ENCODE measurements at regions not wholly inside any gene's neighbourhood (a gene's known extent, or its start where the extent isn't known, plus 50 kb on each side); places are given as distances from the start of the nearest gene placed in this dataset.

DNA sequence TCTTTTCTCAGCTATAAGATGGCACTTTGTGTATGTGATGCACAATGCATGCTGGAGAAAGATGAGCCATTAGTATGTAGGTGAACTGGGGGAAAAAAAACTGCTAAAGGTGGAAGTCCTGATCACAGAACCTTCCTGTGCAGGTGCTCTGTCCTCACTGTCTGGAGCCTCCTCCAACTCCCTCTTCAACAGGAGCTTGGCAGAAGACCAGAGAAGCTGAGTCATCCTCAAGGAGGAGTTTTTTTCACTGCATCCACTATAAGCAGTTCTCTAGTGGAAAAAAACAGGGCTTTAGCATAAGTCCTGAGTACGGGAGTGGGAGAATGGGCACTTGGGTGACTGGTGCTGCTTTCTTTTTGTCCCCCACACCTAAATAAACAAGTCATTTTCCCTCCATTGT lies 168.4 kb upstream of the CADPS start:
- no TSS peak for BruUV-seq (replicated peaks)
- Histone ChIP-seq H3K4me3 (ENCODE audit: low read length) (no peak overlapping the region), H4K20me1 (ENCODE audit: low read length) (no peaks in the 10 kb centered on the region), H3K9me2 (replicated peaks; ENCODE audit: low read length) (no peaks in the 10 kb centered on the region), H3K4me1 (ENCODE audit: insufficient read depth, low read length) (no peaks in the 10 kb centered on the region), H3K9ac (ENCODE audit: low read length) (no peak overlapping the region), H3K36me3 (ENCODE audit: low read depth, low read length) (no peaks in the 10 kb centered on the region), H3K9me3 (ENCODE audit: low read length) (peaks cover 21% of the 10 kb centered on the region), H3K27me3 (ENCODE audit: low read length) (no peaks in the 10 kb centered on the region), H3K4me2 (ENCODE audit: low read length) (no peak overlapping the region), H2AFZ (ENCODE audit: low read length) (no peak overlapping the region), H3K79me2 (ENCODE audit: low read length) (no peaks in the 10 kb centered on the region), H3F3A (ENCODE audit: low read length, unreplicated experiment) (no peaks in the 10 kb centered on the region), H3K27ac (ENCODE audit: low read length) (no peak overlapping the region)
- ATAC-seq (no peak), DNase-seq (peak; percentile 2)
- ChIA-PET CTCF (no interaction called here), POLR2A (ENCODE audit: unreplicated experiment) (no interaction called here)
- TF ChIP-seq EZH2 (IDR thresholded peaks at IDR 0.05; ENCODE audit: low read length, unreplicated experiment) (no peak), EZH2phosphoT487 (IDR thresholded peaks at IDR 0.05; ENCODE audit: borderline replicate concordance, low read length) (no peak), CTCF (conservative IDR thresholded peaks at IDR 0.05; ENCODE audit: low read depth, low read length) (no peak)
- intact Hi-C loops (cut with micrococcal nuclease), result no loop called here

- no peaks in the 10 kb centered on the region for H3K36me3 ChIP-seq (ENCODE audit: low read depth, low read length)
- intact Hi-C loops (cut with micrococcal nuclease), result no loop called here
- H3K27me3 ChIP-seq (ENCODE audit: low read length), result no peaks in the 10 kb centered on the region
- CTCF ChIA-PET, result no interaction called here
- no peaks in the 10 kb centered on the region for H3K79me2 ChIP-seq (ENCODE audit: low read length)
- no peaks in the 10 kb centered on the region for H4K20me1 ChIP-seq (ENCODE audit: low read length)
- no peak for ATAC-seq
- H3K9me3 ChIP-seq (ENCODE audit: low read length), result peaks cover 25% of the 10 kb centered on the region
- TF ChIP-seq CTCF (conservative IDR thresholded peaks at IDR 0.05; ENCODE audit: low read depth, low read length), result no peak
- no peak for TF ChIP-seq EZH2phosphoT487 (IDR thresholded peaks at IDR 0.05; ENCODE audit: borderline replicate concordance, low read length)
- no peak for TF ChIP-seq EZH2 (IDR thresholded peaks at IDR 0.05; ENCODE audit: low read length, unreplicated experiment)
- no peak overlapping the region for H3K4me3 ChIP-seq (ENCODE audit: low read length)
- H2AFZ ChIP-seq (ENCODE audit: low read length), result no peak overlapping the region
- H3K9me2 ChIP-seq (replicated peaks; ENCODE audit: low read length), result no peaks in the 10 kb centered on the region
- H3K27ac ChIP-seq (ENCODE audit: low read length), result no peak overlapping the region
- H3K4me1 ChIP-seq (ENCODE audit: insufficient read depth, low read length), result no peaks in the 10 kb centered on the region
- DNase-seq, result no peak
- BruUV-seq (replicated peaks), result no TSS peak
- POLR2A ChIA-PET (ENCODE audit: unreplicated experiment), result no interaction called here
- H3K9ac ChIP-seq (ENCODE audit: low read length), result no peak overlapping the region
- no peak overlapping the region for H3K4me2 ChIP-seq (ENCODE audit: low read length)
- no peaks in the 10 kb centered on the region for H3F3A ChIP-seq (ENCODE audit: low read length, unreplicated experiment)
Measured at GRCh38 chr3:63046152-63046551, 170.9 kb upstream of the CADPS start.

DNA sequence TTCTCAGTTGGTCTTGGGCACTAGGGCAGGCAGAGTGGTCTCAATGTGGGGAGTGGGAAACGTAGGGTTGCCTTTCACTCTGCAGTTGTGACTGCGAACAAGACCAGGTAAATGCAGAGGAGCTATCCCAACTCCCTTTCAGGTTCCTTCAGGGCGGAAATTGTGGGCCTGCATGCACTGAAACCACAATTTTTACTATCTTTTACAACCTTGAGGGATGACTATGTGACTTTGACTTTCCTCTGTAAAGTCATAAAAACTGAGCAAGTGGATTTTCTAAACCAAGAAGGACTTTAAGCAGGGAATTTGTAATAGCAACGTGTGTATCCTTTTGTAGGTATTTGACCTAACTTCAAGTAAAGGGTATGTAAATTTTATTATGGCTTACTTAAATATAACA lies 171.4 kb upstream of the CADPS start:
- Histone ChIP-seq H3K9me3 (ENCODE audit: low read length) (peaks cover 20% of the 10 kb centered on the region), H3K27me3 (ENCODE audit: low read length) (no peaks in the 10 kb centered on the region), H3K4me1 (ENCODE audit: insufficient read depth, low read length) (no peaks in the 10 kb centered on the region), H3K4me2 (ENCODE audit: low read length) (no peak overlapping the region), H3K9ac (ENCODE audit: low read length) (no peak overlapping the region), H3K27ac (ENCODE audit: low read length) (no peak overlapping the region), H3K36me3 (ENCODE audit: low read depth, low read length) (no peaks in the 10 kb centered on the region), H3K79me2 (ENCODE audit: low read length) (no peaks in the 10 kb centered on the region), H3F3A (ENCODE audit: low read length, unreplicated experiment) (no peaks in the 10 kb centered on the region), H3K4me3 (ENCODE audit: low read length) (no peak overlapping the region), H2AFZ (ENCODE audit: low read length) (no peak overlapping the region), H4K20me1 (ENCODE audit: low read length) (no peaks in the 10 kb centered on the region), H3K9me2 (replicated peaks; ENCODE audit: low read length) (no peaks in the 10 kb centered on the region)
- no peak for ATAC-seq
- TF ChIP-seq EZH2phosphoT487 (IDR thresholded peaks at IDR 0.05; ENCODE audit: borderline replicate concordance, low read length) (no peak), CTCF (conservative IDR thresholded peaks at IDR 0.05; ENCODE audit: low read depth, low read length) (no peak), EZH2 (IDR thresholded peaks at IDR 0.05; ENCODE audit: low read length, unreplicated experiment) (no peak)
- no TSS peak for BruUV-seq (replicated peaks)
- CTCF ChIA-PET, result no interaction called here
- intact Hi-C loops (cut with micrococcal nuclease), result no loop called here
- DNase-seq, result no peak
- POLR2A ChIA-PET (ENCODE audit: unreplicated experiment), result no interaction called here

Measured in PC-3 (cell line).